DOHH2 (cell line): ENCODE measurements at regions not wholly inside any gene's neighbourhood (a gene's known extent, or its start where the extent isn't known, plus 50 kb on each side); places are given as distances from the start of the nearest gene placed in this dataset.

Source experiments
- H3F3A ChIP-seq: fragments of 200-600 bp; sonication (generic), shearing (Covaris generic); 2 replicates; pipeline ENCODE4 v1.6.0; 2016; ENCODE audit warnings: antibody characterized with exemption, mild to moderate bottlenecking; ENCODE audit not compliant: control insufficient read depth, insufficient read depth
- H3K27ac ChIP-seq: fragments of 200-600 bp; sonication (generic); 2 replicates; pipeline ENCODE4 v1.5.1; 2014; ENCODE audit warnings: low read depth, mild to moderate bottlenecking, low read length, moderate library complexity
- H3K27me3 ChIP-seq: fragments of 200-600 bp; sonication (generic); 2 replicates; pipeline ENCODE4 v1.6.1; 2014; ENCODE audit warnings: mild to moderate bottlenecking, low read length, mixed read lengths; ENCODE audit not compliant: control insufficient read depth
- H3K36me3 ChIP-seq: fragments of 200-600 bp; sonication (generic); 2 replicates; pipeline ENCODE4 v1.6.1; 2014; ENCODE audit warnings: mild to moderate bottlenecking, low read length, moderate library complexity, mixed read lengths; ENCODE audit not compliant: control insufficient read depth
- H3K4me1 ChIP-seq: fragments of 200-600 bp; sonication (generic); 2 replicates; pipeline ENCODE4 v1.6.1; 2014; ENCODE audit warnings: mild to moderate bottlenecking, low read length, mixed read lengths; ENCODE audit not compliant: control insufficient read depth
- H3K4me2 ChIP-seq: fragments of 200-600 bp; sonication (generic); 2 replicates; pipeline ENCODE4 v1.6.0; 2014; ENCODE audit warnings: mild to moderate bottlenecking, low read length, moderate library complexity
- H3K4me3 ChIP-seq: fragments of 200-600 bp; sonication (generic); 2 replicates; pipeline ENCODE4 v1.5.1; 2014; ENCODE audit warnings: mild to moderate bottlenecking, low read length, mixed read lengths
- H3K79me2 ChIP-seq: fragments of 200-600 bp; sonication (generic); 2 replicates; pipeline ENCODE4 v1.6.1; 2014; ENCODE audit warnings: mild to moderate bottlenecking, low read length, mixed read lengths; ENCODE audit not compliant: control insufficient read depth
- H3K9me2 ChIP-seq: fragments of 200-600 bp; sonication (generic); replicated peaks from 2 replicates; pipeline ENCODE4 v1.6.1; 2014; ENCODE audit warnings: mild to moderate bottlenecking, low read length, mixed read lengths; ENCODE audit not compliant: control insufficient read depth
- H3K9me3 ChIP-seq: fragments of 200-600 bp; sonication (generic); 2 replicates; pipeline ENCODE4 v1.6.1; 2014; ENCODE audit warnings: antibody characterized with exemption, low read length, mixed read lengths; ENCODE audit not compliant: control insufficient read depth, insufficient read depth
- H4K20me1 ChIP-seq: fragments of 200-600 bp; sonication (generic); 2 replicates; pipeline ENCODE4 v1.6.0; 2014; ENCODE audit warnings: low read depth, mild to moderate bottlenecking, antibody characterized with exemption, low read length, moderate library complexity; ENCODE audit not compliant: control insufficient read depth, insufficient read depth
- CTCF ChIP-seq: fragments of 200-600 bp; sonication (generic); IDR thresholded peaks from one replicate; pipeline ENCODE4 v1.5.1; 2014; ENCODE audit warnings: antibody characterized with exemption, mild to moderate bottlenecking, low read depth, low read length; ENCODE audit not compliant: poor library complexity, severe bottlenecking
- EZH2phosphoT487 ChIP-seq: fragments of 200-600 bp; sonication (generic); IDR thresholded peaks from 2 replicates; pipeline ENCODE4 v1.6.1; 2017; ENCODE audit warnings: borderline replicate concordance, mild to moderate bottlenecking, antibody characterized with exemption, low read length, moderate library complexity, mixed read lengths

- Histone ChIP-seq H3K4me1 (no peaks in the 10 kb centered on the region), H3K9me3 (no peaks in the 10 kb centered on the region), H3K36me3 (no peaks in the 10 kb centered on the region), H3K27ac (no peak overlapping the region), H3K9me2 (no peaks in the 10 kb centered on the region), H3K79me2 (no peaks in the 10 kb centered on the region), H4K20me1 (no peaks in the 10 kb centered on the region), H3K4me2 (no peak overlapping the region), H3K27me3 (no peaks in the 10 kb centered on the region), H3K4me3 (no peak overlapping the region), H3F3A (no peaks in the 10 kb centered on the region)
- no peak for TF ChIP-seq EZH2phosphoT487
These were observed 530.7 kb downstream of the ZNF804A start for GRCh38 chr2:185128996-185129395.

- Histone ChIP-seq H3K9me3 (no peaks in the 10 kb centered on the region), H3K27me3 (no peaks in the 10 kb centered on the region), H3K4me2 (no peak overlapping the region), H3K4me3 (no peak overlapping the region), H4K20me1 (no peaks in the 10 kb centered on the region), H3K79me2 (no peaks in the 10 kb centered on the region), H3K36me3 (no peaks in the 10 kb centered on the region), H3F3A (no peaks in the 10 kb centered on the region), H3K27ac (no peak overlapping the region), H3K4me1 (no peaks in the 10 kb centered on the region), H3K9me2 (no peaks in the 10 kb centered on the region)
- no peak for TF ChIP-seq CTCF
- TF ChIP-seq EZH2phosphoT487 = no peak
These were observed 532.4 kb downstream of the ZNF804A start for GRCh38 chr2:185130685-185131084.

- no peaks in the 10 kb centered on the region for H3F3A ChIP-seq
- no peak overlapping the region for H3K4me2 ChIP-seq
- TF ChIP-seq CTCF = no peak
- TF ChIP-seq EZH2phosphoT487 = no peak
- H3K9me3 ChIP-seq = no peaks in the 10 kb centered on the region
- no peak overlapping the region for H3K27ac ChIP-seq
- no peaks in the 10 kb centered on the region for H4K20me1 ChIP-seq
- H3K36me3 ChIP-seq = no peaks in the 10 kb centered on the region
- H3K4me3 ChIP-seq = no peak overlapping the region
- no peaks in the 10 kb centered on the region for H3K9me2 ChIP-seq
- no peaks in the 10 kb centered on the region for H3K4me1 ChIP-seq
- no peaks in the 10 kb centered on the region for H3K27me3 ChIP-seq
- no peaks in the 10 kb centered on the region for H3K79me2 ChIP-seq
These were observed 534.2 kb downstream of the ZNF804A start for GRCh38 chr2:185132501-185133041.

- H3K4me3 ChIP-seq = no peak overlapping the region
- no peaks in the 10 kb centered on the region; the same call in 1 of the 2 replicates for H3K9me3 ChIP-seq
- no peaks in the 10 kb centered on the region for H4K20me1 ChIP-seq
- TF ChIP-seq EZH2phosphoT487 = no peak
- TF ChIP-seq CTCF = no peak
- no peaks in the 10 kb centered on the region for H3K9me2 ChIP-seq
- no peaks in the 10 kb centered on the region for H3K79me2 ChIP-seq
- H3K4me1 ChIP-seq = no peaks in the 10 kb centered on the region
- H3F3A ChIP-seq = no peaks in the 10 kb centered on the region
- H3K36me3 ChIP-seq = no peaks in the 10 kb centered on the region
- H3K27ac ChIP-seq = no peak overlapping the region
- no peak overlapping the region for H3K4me2 ChIP-seq
- no peaks in the 10 kb centered on the region for H3K27me3 ChIP-seq
These were observed 539.4 kb downstream of the ZNF804A start for GRCh38 chr2:185137700-185138099.
